ENCODE measurements at regions not wholly inside any gene's neighbourhood (a gene's known extent, or its start where the extent isn't known, plus 50 kb on each side); places are given as distances from the start of the nearest gene placed in this dataset.

GRCh38 chr9:31153250-31153840 is 1231.1 kb upstream of the ACO1 start:
- Mint-ChIP-seq H3K27ac (no peak overlapping the region), H3K27me3 (ENCODE audit: low read depth in 2 of 2) (no peaks in the 10 kb centered on the region), H3K4me1 (no peaks in the 10 kb centered on the region), H3K36me3 (no peaks in the 10 kb centered on the region), H3K4me3 (no peak overlapping the region), H3K9me3 (peaks cover 3 to 9% of the 10 kb centered on the region in 2 donors)
- Histone ChIP-seq H3K4me1 (ENCODE audit: control insufficient read depth, insufficient read depth, low read length) (no peaks in the 10 kb centered on the region), H3K4me3 (ENCODE audit: low read length) (no peak overlapping the region), H3K27ac (ENCODE audit: low read length) (no peak overlapping the region), H3K27me3 (ENCODE audit: control insufficient read depth, insufficient read depth, low read length) (no peaks in the 10 kb centered on the region), H3K36me3 (ENCODE audit: control insufficient read depth, insufficient read depth, low read length) (no peaks in the 10 kb centered on the region), H3K9me3 (ENCODE audit: control insufficient read depth, insufficient read depth, low read length) (no peaks in the 10 kb centered on the region)
- WGBS (ENCODE audit: insufficient coverage) = 73% methylated on average over 2 of the region's 2 CpGs
- DNase-seq = no peak
- intact Hi-C loops (cut with micrococcal nuclease) = no loop called here
- no peak for TF ChIP-seq CTCF (IDR thresholded peaks at IDR 0.05)
- ATAC-seq = no peak

GRCh38 chr9:31166516-31166915 is 1217.9 kb upstream of the ACO1 start:
- DNase-seq (no peak), ATAC-seq (no peak)
- H3K36me3 ChIP-seq (ENCODE audit: control insufficient read depth, insufficient read depth, low read length) = no peaks in the 10 kb centered on the region
- Mint-ChIP-seq H3K27me3 (ENCODE audit: low read depth in 2 of 2) (no peaks in the 10 kb centered on the region), H3K9me3 (peaks cover 8 to 10% of the 10 kb centered on the region in 2 donors), H3K27ac (no peak overlapping the region), H3K4me1 (no peaks in the 10 kb centered on the region), H3K36me3 (no peaks in the 10 kb centered on the region), H3K4me3 (no peak overlapping the region)
- intact Hi-C loops (cut with micrococcal nuclease) = no loop called here
- WGBS (ENCODE audit: insufficient coverage) = 89% methylated on average over 4 of the region's 4 CpGs
- no peaks in the 10 kb centered on the region for H3K4me1 ChIP-seq (ENCODE audit: control insufficient read depth, insufficient read depth, low read length)
- TF ChIP-seq CTCF (IDR thresholded peaks at IDR 0.05) = no peak
- no peaks in the 10 kb centered on the region for H3K27me3 ChIP-seq (ENCODE audit: control insufficient read depth, insufficient read depth, low read length)
- H3K9me3 ChIP-seq (ENCODE audit: control insufficient read depth, insufficient read depth, low read length) = no peaks in the 10 kb centered on the region
- H3K27ac ChIP-seq (ENCODE audit: low read length) = no peak overlapping the region
- no peak overlapping the region for H3K4me3 ChIP-seq (ENCODE audit: low read length)

GRCh38 chr9:31168161-31168560 is 1216.3 kb upstream of the ACO1 start:
- H3K27ac ChIP-seq (ENCODE audit: low read length) = no peak overlapping the region
- no peaks in the 10 kb centered on the region for H3K9me3 ChIP-seq (ENCODE audit: control insufficient read depth, insufficient read depth, low read length)
- Mint-ChIP-seq H3K27me3 (ENCODE audit: low read depth in 2 of 2) (no peaks in the 10 kb centered on the region), H3K4me1 (no peaks in the 10 kb centered on the region), H3K27ac (no peak overlapping the region), H3K4me3 (no peak overlapping the region), H3K36me3 (no peaks in the 10 kb centered on the region), H3K9me3 (peaks cover 8 to 10% of the 10 kb centered on the region in 2 donors)
- no peaks in the 10 kb centered on the region for H3K36me3 ChIP-seq (ENCODE audit: control insufficient read depth, insufficient read depth, low read length)
- DNase-seq (no peak), ATAC-seq (no peak)
- intact Hi-C loops (cut with micrococcal nuclease) = no loop called here
- H3K27me3 ChIP-seq (ENCODE audit: control insufficient read depth, insufficient read depth, low read length) = no peaks in the 10 kb centered on the region
- no peak overlapping the region for H3K4me3 ChIP-seq (ENCODE audit: low read length)
- TF ChIP-seq CTCF (IDR thresholded peaks at IDR 0.05) = no peak
- no peaks in the 10 kb centered on the region for H3K4me1 ChIP-seq (ENCODE audit: control insufficient read depth, insufficient read depth, low read length)

- Histone ChIP-seq H3K36me3 (ENCODE audit: control insufficient read depth, insufficient read depth, low read length) (no peaks in the 10 kb centered on the region), H3K4me3 (ENCODE audit: low read length) (no peak overlapping the region), H3K9me3 (ENCODE audit: control insufficient read depth, insufficient read depth, low read length) (no peaks in the 10 kb centered on the region), H3K27me3 (ENCODE audit: control insufficient read depth, insufficient read depth, low read length) (no peaks in the 10 kb centered on the region), H3K27ac (ENCODE audit: low read length) (no peak overlapping the region), H3K4me1 (ENCODE audit: control insufficient read depth, insufficient read depth, low read length) (no peaks in the 10 kb centered on the region)
- intact Hi-C loops (cut with micrococcal nuclease) = no loop called here
- H3K9me3 Mint-ChIP-seq = peaks cover 2 to 7% of the 10 kb centered on the region in 2 donors
- TF ChIP-seq CTCF (IDR thresholded peaks at IDR 0.05) = no peak
- no peaks in the 10 kb centered on the region for H3K27me3 Mint-ChIP-seq (ENCODE audit: low read depth in 2 of 2)
- 88% methylated on average over 1 of the region's 2 CpGs for WGBS (ENCODE audit: insufficient coverage)
- ATAC-seq (no peak), DNase-seq (no peak)
- H3K4me1 Mint-ChIP-seq = no peaks in the 10 kb centered on the region
- no peak overlapping the region for H3K27ac Mint-ChIP-seq
- H3K4me3 Mint-ChIP-seq = no peak overlapping the region
- no peaks in the 10 kb centered on the region for H3K36me3 Mint-ChIP-seq
Measured at GRCh38 chr9:31174681-31175080, 1209.8 kb upstream of the ACO1 start.
